Uterus (tissue), 2 donors: ENCODE measurements at regions not wholly inside any gene's neighbourhood (a gene's known extent, or its start where the extent isn't known, plus 50 kb on each side); places are given as distances from the start of the nearest gene placed in this dataset.

Experiments used
- POLR2A ChIP-seq, 2 donors: fragments of 450-650 bp; IDR thresholded peaks; one replicate each; pipeline ENCODE4 v1.6.1; 2016; ENCODE audit warnings: antibody characterized with exemption in 2 of 2, mild to moderate bottlenecking in 1 of 2, moderate library complexity in 1 of 2
- TF ChIP-seq, protein P1 (sequence below), 4 experiments: fragments of 200-600 bp in 2 of 4; fragments of 450-650 bp in 2 of 4; sonication (generic) in 2 of 4; IDR thresholded peaks; one replicate each; pipeline ENCODE4 v1.5.1; 2016 to 2019; ENCODE audit warnings: antibody characterized with exemption in 4 of 4, mild to moderate bottlenecking in 2 of 4, moderate library complexity in 1 of 4

DNA sequence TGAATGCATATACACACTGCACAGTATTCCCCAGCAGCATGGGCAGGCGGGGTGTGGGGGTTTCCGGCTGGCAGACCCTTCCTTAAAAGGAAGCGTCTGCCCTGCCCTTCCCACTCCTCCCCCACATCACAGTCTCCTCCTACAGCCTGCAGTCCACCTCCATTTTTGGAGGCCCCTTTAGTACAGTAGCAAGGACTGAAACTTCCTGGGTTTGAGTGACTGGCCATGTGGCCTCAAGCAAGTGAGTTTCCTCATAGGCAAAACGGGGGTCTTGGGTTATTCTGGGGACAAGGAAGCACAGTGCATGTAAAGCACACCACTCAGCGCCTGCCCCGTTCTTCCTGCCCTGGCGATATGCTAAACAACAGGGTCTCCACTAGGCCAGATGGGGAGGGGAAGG lies 62.1 kb upstream of the COL13A1 start:
- TF ChIP-seq, protein P1, sequence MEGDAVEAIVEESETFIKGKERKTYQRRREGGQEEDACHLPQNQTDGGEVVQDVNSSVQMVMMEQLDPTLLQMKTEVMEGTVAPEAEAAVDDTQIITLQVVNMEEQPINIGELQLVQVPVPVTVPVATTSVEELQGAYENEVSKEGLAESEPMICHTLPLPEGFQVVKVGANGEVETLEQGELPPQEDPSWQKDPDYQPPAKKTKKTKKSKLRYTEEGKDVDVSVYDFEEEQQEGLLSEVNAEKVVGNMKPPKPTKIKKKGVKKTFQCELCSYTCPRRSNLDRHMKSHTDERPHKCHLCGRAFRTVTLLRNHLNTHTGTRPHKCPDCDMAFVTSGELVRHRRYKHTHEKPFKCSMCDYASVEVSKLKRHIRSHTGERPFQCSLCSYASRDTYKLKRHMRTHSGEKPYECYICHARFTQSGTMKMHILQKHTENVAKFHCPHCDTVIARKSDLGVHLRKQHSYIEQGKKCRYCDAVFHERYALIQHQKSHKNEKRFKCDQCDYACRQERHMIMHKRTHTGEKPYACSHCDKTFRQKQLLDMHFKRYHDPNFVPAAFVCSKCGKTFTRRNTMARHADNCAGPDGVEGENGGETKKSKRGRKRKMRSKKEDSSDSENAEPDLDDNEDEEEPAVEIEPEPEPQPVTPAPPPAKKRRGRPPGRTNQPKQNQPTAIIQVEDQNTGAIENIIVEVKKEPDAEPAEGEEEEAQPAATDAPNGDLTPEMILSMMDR (IDR thresholded peaks at IDR 0.05): no peak
- no peak for TF ChIP-seq POLR2A (IDR thresholded peaks at IDR 0.05)
